Kidney tubule cell (primary cell): ENCODE measurements at regions not wholly inside any gene's neighbourhood (a gene's known extent, or its start where the extent isn't known, plus 50 kb on each side); places are given as distances from the start of the nearest gene placed in this dataset.
"Not testable (repeated sequence)": the region's sequence is repeated elsewhere in the genome, so short reads cannot be mapped to it uniquely, and the experiment has no call there.

ENCODE experiments used
- DNase-seq: peaks from one replicate; pipeline ENCODE4 v3.0.0-alpha.2; 2018; ENCODE audit warnings: low spot score

- not testable (repeated sequence) for DNase-seq
Observed at GRCh38 chr3:154834831-154835230, 245.3 kb upstream of the MME start.

GRCh38 chr3:154829929-154830328, 250.2 kb upstream of the MME start:
- DNase-seq = no peak

GRCh38 chr3:154819491-154819890, 260.6 kb upstream of the MME start:
- no peak for DNase-seq

GRCh38 chr3:154818676-154819255, 261.4 kb upstream of the MME start:
- peak; percentile 50 for DNase-seq

GRCh38 chr3:154810017-154810416, 270.1 kb upstream of the MME start:
- not testable (repeated sequence) for DNase-seq

- no peak for DNase-seq
Observed at GRCh38 chr3:154801729-154802128, 278.4 kb upstream of the MME start.

GRCh38 chr3:154799800-154800199, 280.3 kb upstream of the MME start:
- no peak for DNase-seq

- DNase-seq = peak; percentile 92
Observed at GRCh38 chr3:154795582-154795981, 284.5 kb upstream of the MME start.

GRCh38 chr3:154794814-154795445, 285.2 kb upstream of the MME start:
- no peak for DNase-seq

GRCh38 chr3:154794391-154794790, 285.7 kb upstream of the MME start:
- no peak for DNase-seq

- DNase-seq = peak; percentile 16
Observed at GRCh38 chr3:154792828-154793227, 287.3 kb upstream of the MME start.

- no peak for DNase-seq
Observed at GRCh38 chr3:154791611-154792010, 288.5 kb upstream of the MME start.

GRCh38 chr3:154786724-154787123, 293.4 kb upstream of the MME start:
- no peak for DNase-seq

GRCh38 chr3:154783521-154783931, 296.6 kb upstream of the MME start:
- DNase-seq = no peak

GRCh38 chr3:154783061-154783460, 297.1 kb upstream of the MME start:
- DNase-seq = no peak

GRCh38 chr3:154782151-154782550, 298.0 kb upstream of the MME start:
- no peak for DNase-seq

- no peak for DNase-seq
Observed at GRCh38 chr3:154781595-154781994, 298.5 kb upstream of the MME start.

GRCh38 chr3:154780263-154780662, 299.9 kb upstream of the MME start:
- no peak for DNase-seq

GRCh38 chr3:154779571-154779970, 300.5 kb upstream of the MME start:
- peak; percentile 12 for DNase-seq

- no peak for DNase-seq
Observed at GRCh38 chr3:154778057-154778456, 302.1 kb upstream of the MME start.

GRCh38 chr3:154776549-154777225, 303.4 kb upstream of the MME start:
- no peak for DNase-seq

GRCh38 chr3:154775821-154776548, 304.1 kb upstream of the MME start:
- DNase-seq = no peak
